HG03558 (cell line): ENCODE measurements at regions not wholly inside any gene's neighbourhood (a gene's known extent, or its start where the extent isn't known, plus 50 kb on each side); places are given as distances from the start of the nearest gene placed in this dataset.

ENCODE experiments used
- ATAC-seq: cut with Tn5 transposase; IDR thresholded peaks from one replicate; pipeline ENCODE4 v1.9.1; 2021; ENCODE audit warnings: moderate number of reproducible peaks; ENCODE audit not compliant: unreplicated experiment; ENCODE audit errors: extremely low read depth

DNA sequence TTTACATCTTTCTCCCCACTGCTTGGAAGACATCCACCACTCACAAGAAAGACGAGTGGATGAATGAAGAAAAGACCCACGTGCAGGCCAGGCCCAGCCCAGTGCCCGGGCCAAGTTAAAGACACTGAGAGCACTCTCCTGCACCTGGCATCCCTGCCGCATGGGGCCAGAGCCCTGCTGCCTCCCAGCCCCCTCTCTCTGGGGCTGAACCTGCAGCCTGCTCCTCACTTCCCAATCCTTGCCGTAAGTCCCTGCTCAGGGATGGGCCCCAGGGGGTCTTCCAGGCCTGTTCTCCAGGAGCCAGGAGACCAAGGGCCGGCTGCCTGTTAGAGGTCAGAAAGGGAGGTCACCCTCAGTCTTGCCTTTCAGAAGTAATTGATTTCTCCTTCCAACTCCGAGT is 168.5 kb upstream of the ZC3H12A start:
- no peak for ATAC-seq

DNA sequence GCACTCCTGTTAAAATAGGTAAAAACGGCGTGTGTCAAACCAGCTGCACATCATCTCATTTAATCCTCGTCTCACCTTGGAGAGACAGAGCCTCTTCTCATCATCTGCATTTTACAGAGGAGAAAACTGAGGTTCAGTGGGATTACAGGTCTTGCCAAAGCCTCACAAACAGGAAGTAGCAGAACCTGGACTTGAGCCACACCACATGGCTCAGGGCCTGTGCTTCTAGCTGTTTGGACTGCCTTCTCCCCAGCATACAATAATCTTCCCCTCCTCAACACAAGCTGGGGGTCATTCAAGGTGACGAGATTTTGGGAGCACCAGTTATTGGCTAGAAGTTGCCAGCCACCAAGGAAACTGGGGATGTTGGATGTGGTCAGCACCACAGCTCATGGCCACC is 167.9 kb upstream of the ZC3H12A start:
- ATAC-seq, result no peak

DNA sequence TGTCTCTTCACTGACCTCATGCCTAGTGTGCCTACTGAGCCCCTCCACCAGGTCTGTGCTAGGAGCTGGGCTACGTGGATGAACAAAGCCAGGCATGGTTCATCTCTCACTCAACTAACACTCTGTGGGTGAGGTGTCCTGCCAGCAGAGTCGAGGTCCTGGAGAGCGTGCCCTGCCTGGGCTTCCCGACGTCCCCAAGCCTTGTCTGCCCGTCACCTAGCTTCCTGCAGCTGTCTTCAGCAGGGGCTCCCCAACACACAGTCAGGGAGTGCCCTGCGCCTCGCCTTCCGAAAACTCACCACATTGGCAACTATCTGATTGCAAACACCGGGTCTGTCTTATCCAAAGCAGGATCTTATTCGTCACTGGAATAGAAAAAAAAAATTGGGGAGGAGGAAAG is 167.5 kb upstream of the ZC3H12A start:
- no peak for ATAC-seq

DNA sequence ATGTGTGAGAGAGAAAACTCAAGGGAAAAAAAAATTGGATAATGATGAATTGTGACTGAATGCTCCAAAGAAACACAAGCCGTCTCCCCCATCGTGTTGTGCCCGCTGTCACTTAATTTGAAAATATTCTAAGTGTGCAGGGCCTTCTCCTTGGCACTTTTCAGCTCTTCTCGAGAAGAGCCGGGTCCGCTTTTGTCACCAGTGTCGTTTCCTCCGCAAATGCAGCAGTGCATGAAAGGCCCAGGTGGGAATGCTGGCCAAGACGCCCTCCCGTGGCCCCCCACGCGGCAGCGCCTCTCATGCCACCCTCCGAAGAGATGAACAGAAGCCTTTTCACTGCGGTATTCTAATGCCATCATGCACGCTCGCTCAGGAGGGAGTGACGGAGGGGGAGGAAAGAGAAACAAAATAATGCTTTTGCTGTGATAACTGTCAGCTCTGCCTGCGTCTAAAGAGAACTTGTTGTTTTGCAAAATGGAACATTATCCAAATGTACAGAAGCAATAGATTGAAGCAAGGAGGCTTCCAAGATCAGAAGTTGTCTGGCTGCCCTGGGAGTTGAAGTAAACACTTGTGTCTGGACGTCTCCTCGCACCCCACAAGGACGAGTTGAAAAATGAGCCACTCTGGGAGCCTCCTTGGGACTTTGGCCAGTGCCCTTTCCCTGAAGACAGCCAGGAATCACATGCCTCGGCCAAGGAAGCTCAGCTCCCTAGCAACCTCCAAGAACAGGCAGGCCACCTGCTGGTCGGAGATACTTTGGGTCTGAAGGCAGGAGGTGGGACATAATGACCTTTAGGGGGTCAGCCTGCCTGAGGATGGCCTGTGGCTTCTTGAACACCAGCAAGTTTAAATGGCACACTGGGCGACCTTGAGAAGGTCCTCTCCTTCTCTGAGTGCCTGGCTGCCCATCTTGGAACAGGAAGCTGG is 166.1 kb upstream of the ZC3H12A start:
- ATAC-seq, result no peak

DNA sequence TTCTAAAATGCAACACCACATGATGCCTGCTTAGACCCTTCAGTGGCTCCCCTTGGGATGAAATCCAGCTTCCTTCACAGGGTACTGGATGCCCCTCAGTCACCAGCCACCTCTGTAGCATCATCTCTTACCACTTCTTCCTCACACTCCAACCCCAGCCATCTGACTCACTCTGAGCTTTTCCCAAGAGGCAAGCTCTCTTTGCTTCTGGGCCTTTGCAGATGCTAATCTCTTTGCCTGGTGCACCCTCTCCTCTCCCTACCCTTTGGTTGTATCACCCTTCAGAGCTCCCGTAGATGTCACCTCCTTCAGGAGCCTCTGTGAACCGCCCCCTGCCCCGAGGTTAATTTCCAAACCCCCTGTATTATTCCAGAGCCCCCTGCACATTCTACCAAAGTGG is 164.8 kb upstream of the ZC3H12A start:
- ATAC-seq, result no peak

DNA sequence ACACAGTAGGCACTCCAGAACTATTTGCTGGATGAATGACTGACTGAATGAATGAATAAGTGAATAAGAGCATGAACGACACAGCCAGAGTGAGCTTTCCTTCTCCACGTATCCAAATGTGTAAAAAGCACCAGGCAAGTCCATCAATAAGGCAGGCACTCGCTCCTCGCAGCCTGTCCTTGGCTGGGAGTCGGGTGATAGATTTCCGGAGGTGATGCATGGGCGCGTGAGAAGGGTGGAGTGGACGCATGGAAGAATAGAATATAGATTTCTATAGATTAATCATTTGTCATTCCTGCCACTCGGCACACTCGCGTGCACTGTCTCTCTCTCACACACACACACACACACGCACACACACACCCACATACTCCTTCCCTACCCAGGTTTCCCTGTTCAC is 164.3 kb upstream of the ZC3H12A start:
- no peak for ATAC-seq

DNA sequence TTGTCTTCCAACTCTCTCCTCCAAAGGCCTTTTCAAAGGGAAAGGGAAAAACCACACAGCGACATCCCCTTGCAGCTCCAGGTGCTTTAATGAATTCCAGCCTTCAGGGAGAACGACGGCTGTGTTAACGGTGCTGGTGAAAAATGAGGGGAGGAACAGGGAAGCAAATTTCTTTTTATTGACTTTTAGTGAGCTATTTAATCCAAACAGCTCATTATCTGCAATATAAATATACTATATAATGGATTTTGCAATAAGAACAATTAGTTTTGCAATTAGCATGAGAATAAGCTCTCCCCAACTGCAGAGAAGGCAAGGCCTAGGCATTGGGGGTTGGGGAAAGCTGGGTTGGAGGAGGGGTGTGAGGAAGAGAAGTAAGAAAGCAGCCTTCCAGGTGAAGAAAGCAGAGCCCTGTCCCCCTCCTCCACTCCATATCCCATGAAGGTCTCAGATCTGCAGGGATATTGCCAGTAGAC is 159.0 kb upstream of the ZC3H12A start:
- ATAC-seq, result no peak

DNA sequence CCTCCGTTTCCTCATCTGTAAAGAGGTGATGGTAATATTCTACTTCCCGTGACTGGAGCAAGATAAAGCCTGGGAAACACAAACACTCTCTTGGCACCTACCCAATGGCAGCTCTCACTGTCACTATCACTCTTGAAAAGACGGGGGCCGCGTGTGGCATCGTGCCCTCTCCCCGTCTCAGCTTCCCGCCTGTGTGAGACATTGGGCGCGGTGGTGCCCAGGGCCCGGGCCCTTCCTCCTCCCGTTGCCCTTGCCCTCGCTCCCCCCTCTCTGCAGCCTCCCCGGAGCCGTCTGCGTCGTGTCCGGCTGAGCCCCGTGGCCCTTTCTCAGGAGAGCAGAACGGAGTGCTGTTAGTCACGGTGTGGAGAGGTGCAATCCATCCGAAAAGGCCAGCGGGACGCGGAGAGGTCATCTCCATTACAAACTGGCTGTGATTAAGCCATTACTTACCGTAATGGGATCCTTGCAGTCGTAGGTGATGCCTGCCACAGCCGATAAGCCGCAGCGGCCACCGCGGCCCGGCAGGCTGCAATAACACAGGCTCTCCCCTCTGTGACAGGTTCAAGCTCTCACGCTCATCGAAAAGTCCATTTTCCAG is 156.4 kb upstream of the ZC3H12A start:
- ATAC-seq, result no peak

DNA sequence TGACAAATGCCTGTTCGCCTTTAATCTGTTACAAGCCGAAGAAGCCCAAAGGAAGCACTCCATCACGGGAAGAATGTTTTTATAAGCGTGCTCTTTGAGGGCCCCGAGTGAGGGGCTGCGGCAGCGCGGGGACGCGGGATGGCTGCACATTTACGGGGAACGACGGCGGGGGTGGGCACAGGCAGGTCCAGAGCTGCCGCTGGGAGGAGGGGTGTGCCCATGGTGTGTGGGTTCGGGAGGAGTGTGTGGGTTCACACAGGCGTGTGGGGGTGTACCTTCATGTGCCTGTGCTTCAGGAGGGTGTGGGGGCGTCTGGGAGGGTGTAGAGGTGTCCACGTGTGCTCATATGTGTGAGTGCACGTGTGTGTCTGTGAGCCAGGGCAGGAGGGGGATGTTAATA is 155.9 kb upstream of the ZC3H12A start:
- no peak for ATAC-seq

DNA sequence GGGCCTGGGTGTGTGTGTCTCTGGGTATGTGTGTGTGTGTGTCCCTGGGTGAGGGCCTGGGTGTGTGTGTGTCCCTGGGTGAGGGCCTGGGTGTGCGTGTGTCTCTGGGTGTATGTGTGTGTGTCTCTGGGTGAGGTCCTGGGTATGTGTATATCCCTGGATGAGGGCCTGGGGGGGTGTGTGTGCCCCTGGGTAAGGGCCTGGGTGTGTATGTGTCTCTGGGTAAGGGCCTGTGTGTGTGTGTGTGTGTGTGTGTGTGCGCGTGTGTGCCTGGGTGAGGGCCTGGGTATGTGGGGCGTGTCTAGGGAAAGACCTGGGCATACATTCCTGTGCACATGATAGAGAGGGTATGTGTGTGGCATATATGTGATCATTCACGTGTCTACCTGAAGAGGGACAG is 155.1 kb upstream of the ZC3H12A start:
- no peak for ATAC-seq

DNA sequence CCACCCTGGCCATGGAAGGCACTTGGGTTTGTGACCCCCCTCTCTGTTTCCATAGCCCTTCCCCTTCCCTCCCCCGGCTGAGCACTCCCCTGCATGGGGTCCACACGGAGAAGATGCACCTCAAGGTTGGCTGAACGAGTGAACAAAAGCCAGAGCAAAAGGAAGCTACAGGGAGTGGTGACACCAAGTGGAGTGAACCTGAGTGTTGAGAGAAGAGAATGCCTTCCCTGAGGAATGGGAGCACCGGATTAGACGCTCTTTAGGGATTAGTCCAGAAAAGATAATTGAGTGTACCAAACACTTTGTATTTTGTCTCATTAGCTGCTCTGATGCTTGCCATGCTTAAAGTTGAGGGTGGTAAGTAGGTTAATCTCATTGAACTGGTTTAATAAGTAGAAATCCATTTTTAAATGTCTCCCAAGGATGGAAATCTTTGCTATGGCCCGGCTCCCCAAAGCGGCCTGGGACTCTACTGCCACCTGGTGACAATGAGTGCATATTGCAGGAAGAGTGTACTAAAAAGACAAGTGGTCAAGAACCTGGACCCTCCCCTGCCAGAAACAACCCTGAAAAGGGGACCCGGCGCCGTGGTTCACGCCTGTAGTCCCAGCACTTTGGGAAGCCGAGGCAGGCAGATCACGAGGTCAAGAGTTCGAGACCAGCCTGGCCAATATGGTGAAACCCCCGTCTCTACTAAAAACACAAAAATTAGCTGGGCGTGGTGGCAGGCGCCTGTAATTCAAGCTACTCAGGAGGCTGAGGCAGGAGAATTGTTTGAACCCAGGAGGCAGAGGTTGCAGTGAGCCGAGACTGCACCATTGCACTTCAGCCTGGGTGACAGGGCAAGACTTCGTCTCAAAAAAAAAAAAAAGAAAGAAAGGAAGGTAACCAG is 150.6 kb upstream of the ZC3H12A start:
- no peak for ATAC-seq

DNA sequence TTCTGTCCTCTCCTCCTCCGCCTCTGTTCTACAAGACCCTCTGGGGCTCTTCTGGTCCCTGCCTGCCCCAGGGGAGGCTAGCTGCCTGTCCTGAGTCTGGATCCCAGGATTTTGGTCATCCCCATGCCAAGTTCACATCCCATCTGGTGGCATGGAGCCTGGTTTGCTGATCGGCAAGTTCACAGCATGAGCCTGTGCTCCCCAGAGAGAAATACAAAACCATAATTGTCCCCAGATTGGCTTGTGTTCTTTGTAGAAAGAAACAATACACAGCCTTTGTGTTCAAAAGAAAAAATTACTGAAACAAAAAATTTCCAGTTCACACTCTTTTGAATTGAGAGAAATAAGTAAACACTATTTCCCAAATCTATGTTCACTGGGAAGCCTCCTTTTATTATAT is 149.4 kb upstream of the ZC3H12A start:
- no peak for ATAC-seq

DNA sequence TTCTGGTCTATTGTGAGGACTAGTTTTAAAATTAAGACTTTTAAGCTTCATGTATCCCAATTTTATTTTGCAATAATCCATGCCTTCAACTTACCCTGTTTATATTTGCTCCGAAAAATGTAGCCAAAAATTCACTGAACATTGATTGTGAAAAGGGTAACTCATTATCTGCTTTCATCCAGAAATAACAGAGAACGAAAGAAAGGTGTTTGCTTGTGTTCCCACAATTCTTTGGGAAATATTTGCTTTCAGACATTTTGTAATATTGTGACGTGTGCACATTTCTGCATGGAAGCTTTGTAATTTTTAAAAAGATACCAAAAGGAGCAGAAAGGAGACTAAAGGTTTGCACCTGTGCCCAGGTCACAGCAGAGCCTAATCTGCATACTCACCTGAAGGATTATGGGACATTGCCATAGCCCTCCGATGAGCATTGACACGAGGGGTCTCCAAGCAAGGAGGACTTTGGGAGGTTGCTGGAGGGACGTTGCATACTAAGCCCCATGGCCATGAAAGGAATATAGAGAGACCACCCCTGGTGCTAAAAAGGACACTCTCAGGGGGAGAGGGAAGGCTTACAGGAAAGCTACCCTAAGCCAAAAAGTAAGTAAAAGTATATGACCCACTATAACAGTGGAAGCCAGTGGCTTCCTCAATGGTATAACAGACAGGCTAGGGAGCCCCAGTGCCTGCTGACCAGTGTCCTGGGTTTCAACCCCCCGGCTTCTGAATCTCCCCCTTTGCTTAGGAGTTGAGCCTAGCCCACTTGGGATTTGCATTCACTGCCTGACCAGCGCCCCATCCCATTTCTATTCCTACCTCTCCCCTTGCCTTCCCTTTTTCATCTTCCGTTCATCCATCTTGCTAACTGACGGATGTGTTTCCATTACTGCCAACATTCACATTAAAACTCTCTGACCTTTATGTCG is 148.6 kb upstream of the ZC3H12A start:
- no peak for ATAC-seq

DNA sequence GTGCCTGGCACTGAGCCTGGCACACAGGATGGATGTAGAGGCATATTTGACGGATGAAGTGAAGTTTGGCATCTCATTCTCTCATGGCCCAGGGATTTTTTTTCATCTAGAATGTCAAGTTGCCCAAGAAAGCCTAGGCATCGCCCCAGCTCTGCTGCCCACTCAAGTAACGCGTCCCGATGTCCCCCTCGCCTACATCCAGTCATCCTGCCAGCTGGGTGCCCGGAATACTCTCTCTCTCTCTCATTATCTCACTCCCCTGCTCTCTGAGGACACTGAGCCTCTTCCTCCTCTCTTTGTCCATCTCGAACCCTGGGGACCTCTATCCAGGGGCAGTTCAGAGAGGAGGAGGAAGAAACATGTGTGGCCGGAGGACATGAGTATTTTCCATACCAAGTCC is 142.3 kb upstream of the ZC3H12A start:
- no peak for ATAC-seq

DNA sequence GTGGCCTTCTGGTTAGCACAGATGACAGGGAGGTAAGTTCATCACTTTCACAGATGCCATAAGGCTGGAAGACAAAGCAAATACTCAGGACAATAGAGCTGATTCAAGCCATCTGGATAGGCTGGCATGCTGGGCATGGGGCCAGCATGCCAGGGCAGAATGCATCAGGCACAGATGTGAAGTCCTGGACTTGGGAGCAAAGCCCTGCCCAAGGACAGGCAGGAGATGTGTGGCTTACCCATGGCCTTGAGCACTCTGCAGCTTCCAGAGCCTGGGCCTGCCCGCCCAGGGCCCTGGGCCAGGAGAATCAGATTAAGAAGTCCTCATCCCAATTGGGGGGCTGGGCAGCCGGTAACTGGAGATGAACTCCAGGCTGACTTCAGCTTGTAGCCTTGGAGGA is 135.7 kb upstream of the ZC3H12A start:
- ATAC-seq, result no peak

DNA sequence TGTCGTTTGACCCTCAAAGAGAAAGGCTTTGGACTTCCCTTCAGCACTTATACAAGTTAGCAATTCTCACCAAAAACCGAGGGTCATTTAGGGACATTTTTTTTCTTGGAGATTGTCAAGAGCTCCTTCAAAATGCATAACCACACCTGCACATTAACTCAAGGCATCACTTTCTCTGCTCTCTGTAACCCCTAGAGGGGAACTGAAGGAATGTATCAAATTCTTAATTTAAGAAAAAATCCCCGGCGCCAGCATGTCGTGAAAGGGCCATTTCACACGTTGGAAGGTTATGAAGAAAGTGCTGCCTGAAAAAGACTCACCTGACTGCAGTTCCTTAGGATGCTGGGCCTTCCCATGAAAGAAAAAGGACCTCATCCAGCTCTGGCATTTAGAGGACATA is 131.6 kb upstream of the ZC3H12A start:
- no peak for ATAC-seq

DNA sequence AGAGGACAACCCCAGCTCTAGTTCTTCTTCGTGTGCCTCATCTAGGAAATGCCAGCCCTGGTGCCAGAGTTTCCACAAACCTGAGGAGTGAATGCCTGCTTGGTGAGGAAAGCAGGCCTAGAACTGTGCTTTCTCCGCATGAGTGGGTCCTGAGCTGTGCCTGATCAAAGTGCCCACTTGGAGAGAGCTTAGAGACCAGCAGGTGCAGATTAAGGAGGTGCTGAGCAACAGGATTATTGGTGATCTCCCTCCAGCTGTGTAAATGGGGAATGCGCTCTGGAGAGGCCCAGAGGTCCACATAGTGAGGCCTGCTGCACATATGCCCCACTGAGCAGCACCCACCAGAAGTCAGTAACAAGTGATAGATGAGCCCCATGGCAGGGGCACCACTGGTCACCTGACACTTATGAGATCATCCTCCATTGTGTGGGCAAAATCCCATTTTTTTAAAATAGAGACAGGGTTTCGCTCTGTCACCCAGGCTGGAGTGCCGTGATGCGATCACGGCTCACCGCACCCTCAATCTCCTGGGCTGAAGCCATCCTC is 127.2 kb upstream of the ZC3H12A start:
- ATAC-seq, result no peak

DNA sequence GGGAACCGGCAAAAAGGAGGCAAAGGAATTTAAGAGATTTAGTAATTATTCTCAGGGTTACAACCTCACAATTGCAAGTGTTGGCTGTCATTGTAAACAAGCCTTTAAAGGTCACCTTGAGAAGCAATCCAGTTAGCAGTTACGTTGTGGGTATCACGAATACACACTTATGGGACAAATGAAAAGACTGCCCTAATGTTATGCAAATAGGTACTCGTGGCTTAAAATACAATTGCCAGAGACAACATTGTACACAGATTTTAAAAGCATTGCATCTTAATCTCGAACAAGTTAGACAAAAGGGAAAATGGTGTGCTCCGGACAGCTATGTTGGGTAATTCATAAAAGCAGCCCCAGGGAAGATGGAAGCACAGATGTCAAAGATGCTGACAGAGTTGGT is 120.5 kb upstream of the ZC3H12A start:
- no peak for ATAC-seq

DNA sequence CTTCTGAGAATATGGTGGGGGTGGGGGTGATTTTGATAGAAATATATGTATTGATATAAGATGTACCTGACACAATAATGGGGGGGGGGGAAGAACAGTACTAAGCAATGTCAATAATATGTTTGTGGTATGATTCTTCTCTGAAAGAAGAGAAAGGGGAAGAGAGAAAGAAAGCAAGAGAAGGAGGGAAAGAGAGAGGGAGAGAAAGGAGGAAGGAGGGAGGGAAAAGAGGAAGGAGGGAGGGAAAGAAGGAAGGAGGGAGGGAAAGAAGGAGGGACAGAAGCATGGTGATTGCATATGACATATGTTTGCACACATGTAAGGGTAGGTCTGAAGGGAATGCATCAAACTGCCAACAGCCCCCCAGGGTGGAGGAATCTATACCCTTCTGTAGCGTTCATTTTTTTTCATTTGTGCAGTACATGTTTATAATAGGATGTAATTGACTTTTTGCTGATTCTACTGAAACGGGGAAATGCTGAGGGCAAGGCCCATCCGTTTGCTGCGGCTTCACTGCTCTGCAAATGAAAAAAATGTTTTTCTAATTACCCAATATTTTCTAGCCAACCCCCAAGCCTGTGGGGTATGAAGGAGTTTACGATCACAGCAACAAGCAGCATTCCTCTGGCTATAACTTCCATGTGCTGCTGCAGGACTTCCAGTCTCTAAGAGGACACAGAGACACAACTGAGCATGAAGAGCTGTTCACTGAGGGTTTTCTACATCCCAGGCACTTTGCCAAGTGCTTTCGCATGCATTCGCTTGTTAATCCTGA is 119.3 kb upstream of the ZC3H12A start:
- no peak for ATAC-seq
